ENCODE measurements at regions not wholly inside any gene's neighbourhood (a gene's known extent, or its start where the extent isn't known, plus 50 kb on each side); places are given as distances from the start of the nearest gene placed in this dataset.

DNA sequence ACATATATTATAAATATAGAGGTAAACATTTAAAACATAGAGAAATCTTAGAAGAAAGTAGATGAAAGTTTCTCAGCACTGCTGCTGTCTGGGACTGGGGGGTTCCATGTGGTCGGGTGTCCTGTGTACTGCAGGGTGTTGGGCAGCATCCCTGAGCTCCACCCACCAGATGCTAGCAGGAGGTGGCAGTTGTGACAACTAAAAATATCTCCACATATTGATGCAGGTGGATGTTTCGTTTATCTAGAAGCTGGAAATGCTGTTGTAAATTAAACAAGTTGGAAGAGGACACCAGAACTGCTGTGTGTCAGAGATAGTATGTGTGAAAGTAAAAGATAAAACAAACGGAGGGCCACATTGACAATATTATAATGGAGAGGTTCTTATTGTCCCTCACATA, 297.1 kb upstream of the USP9Y start:
- Histone ChIP-seq H3K27ac (ENCODE audit: low read depth, low read length) (no peak overlapping the region), H3K4me1 (ENCODE audit: control insufficient read depth in 3 of 3, insufficient read depth in 3 of 3, low read length in 3 of 3) (no peaks in the 10 kb centered on the region), H3K36me3 (ENCODE audit: control insufficient read depth in 3 of 3, insufficient read depth in 3 of 3, low read length in 3 of 3) (no peaks in the 10 kb centered on the region), H3K27me3 (ENCODE audit: control insufficient read depth in 3 of 3, insufficient read depth in 3 of 3, low read length in 3 of 3) (no peaks in the 10 kb centered on the region), H3K9me3 (ENCODE audit: control insufficient read depth in 3 of 3, low read length in 3 of 3) (no peaks in the 10 kb centered on the region), H3K9ac (ENCODE audit: low read depth in 1 of 3, low read length in 3 of 3) (no peak overlapping the region), H3K4me3 (ENCODE audit: low read length in 3 of 3) (no peak overlapping the region)

DNA sequence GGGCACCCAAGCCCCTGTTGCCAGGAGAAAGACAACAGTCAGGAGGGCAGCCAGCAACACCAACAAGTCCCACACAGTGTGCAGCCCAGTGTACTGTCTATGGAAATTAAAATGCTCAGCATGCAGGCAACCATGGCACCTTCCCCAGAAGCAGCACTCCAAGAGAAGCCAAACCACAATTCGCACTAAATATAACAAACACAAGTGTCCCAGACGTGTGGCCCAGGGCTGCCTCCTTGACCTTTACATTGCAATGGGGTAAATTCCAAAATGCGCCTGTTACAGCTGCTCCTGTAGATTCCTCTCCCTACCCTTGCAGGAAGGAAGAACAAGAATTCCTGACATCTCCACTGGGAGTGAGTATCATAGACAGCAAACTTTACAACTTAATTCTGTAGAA, 292.8 kb upstream of the USP9Y start:
- Histone ChIP-seq H3K4me1 (ENCODE audit: control insufficient read depth in 3 of 3, insufficient read depth in 3 of 3, low read length in 3 of 3) (no peaks in the 10 kb centered on the region), H3K9me3 (ENCODE audit: control insufficient read depth in 3 of 3, low read length in 3 of 3) (no peaks in the 10 kb centered on the region), H3K9ac (ENCODE audit: low read depth in 1 of 3, low read length in 3 of 3) (no peak overlapping the region), H3K4me3 (ENCODE audit: low read length in 3 of 3) (no peak overlapping the region), H3K36me3 (ENCODE audit: control insufficient read depth in 3 of 3, insufficient read depth in 3 of 3, low read length in 3 of 3) (no peaks in the 10 kb centered on the region), H3K27ac (ENCODE audit: low read depth, low read length) (no peak overlapping the region), H3K27me3 (ENCODE audit: control insufficient read depth in 3 of 3, insufficient read depth in 3 of 3, low read length in 3 of 3) (no peaks in the 10 kb centered on the region)

DNA sequence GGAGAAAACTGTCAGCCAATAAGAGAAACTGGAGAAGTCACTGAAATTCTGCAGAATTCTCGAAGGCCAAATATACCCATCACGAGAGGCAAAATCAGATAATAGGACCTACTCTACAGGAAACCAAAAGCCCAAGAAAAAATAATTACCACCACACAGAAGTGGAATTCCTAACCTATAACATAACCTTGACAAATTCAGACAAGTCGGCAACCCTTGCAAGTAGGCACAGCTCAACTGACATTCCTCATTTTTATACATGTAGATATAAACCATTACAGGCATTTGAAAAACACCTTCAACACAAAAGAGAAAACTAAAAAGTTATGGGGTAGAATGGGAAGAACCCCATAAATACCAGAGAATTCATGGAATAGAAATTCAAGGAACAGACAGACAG, 290.3 kb upstream of the USP9Y start:
- no peak overlapping the region for H3K4me3 ChIP-seq (ENCODE audit: low read length in 3 of 3)
- H3K36me3 ChIP-seq (ENCODE audit: control insufficient read depth in 3 of 3, insufficient read depth in 3 of 3, low read length in 3 of 3), result no peaks in the 10 kb centered on the region
- no peak overlapping the region for H3K9ac ChIP-seq (ENCODE audit: low read depth in 1 of 3, low read length in 3 of 3)
- no peaks in the 10 kb centered on the region for H3K9me3 ChIP-seq (ENCODE audit: control insufficient read depth in 3 of 3, low read length in 3 of 3)
- H3K4me1 ChIP-seq (ENCODE audit: control insufficient read depth in 3 of 3, insufficient read depth in 3 of 3, low read length in 3 of 3), result no peaks in the 10 kb centered on the region
- H3K27ac ChIP-seq (ENCODE audit: low read depth, low read length), result no peak overlapping the region
- H3K27me3 ChIP-seq (ENCODE audit: control insufficient read depth in 3 of 3, insufficient read depth in 3 of 3, low read length in 3 of 3), result no peaks in the 10 kb centered on the region

DNA sequence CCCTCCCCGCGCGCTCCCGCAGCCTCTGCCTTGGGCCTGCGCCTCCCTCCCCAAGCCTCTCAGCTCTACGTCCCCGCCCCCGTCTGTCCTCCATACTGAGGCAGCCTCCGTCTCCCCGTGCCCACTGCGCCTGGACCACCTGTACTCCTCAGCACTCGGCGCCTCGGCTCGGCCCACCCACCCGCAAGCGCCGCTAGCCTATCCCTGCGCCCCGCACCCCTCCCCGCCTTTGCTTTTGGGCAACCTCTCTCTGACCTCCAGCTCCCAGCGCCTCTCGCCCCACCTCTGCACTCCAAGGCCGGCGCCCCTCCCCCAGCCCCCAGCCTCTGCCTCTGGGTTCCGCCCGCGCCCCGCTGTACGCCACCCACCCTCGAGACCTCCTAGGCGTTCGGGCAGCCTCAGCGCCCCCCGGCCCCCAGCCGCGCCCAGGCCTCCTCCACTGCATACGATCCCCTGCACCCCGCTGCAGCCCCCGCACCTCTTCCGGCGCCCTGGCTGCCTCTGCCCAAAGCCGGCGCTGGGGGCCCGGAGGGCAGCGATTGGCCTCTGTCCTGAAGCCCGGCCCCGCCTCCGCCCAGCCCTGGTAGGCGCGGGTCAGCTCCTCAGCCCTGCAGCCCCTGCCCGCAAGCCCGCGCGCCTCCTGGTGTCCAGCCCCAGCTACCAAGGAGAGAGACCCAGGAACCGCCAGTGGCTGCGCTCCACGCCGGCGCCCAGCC, 279.8 kb upstream of the USP9Y start:
- Histone ChIP-seq H3K27me3 (ENCODE audit: control insufficient read depth in 3 of 3, insufficient read depth in 3 of 3, low read length in 3 of 3) (peaks cover 0 to 3% (median 0%) of the 10 kb centered on the region in 3 donors), H3K4me1 (ENCODE audit: control insufficient read depth in 3 of 3, insufficient read depth in 3 of 3, low read length in 3 of 3) (no peaks in the 10 kb centered on the region), H3K36me3 (ENCODE audit: control insufficient read depth in 3 of 3, insufficient read depth in 3 of 3, low read length in 3 of 3) (no peaks in the 10 kb centered on the region), H3K4me3 (ENCODE audit: low read length in 3 of 3) (no peak overlapping the region), H3K9ac (ENCODE audit: low read depth in 1 of 3, low read length in 3 of 3) (no peak overlapping the region), H3K9me3 (ENCODE audit: control insufficient read depth in 3 of 3, low read length in 3 of 3) (no peaks in the 10 kb centered on the region), H3K27ac (ENCODE audit: low read depth, low read length) (no peak overlapping the region)

DNA sequence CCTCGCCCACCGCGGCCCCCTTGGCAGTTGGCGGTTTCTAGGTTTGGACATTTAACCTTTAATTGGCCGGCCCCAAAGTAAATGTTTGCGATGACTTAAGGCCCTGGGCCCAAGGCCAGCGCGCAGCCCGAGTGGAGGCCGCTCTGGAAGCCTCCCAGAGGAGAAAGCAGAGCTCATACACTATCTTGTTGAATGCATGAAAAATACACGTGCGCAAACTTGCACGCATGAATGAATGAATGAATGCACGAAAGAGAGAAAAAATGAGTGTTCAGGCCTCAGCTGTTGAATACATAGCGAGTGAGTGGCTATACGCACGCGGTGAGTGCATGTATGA, 279.3 kb upstream of the USP9Y start:
- no peak overlapping the region for H3K4me3 ChIP-seq (ENCODE audit: low read length in 3 of 3)
- H3K27ac ChIP-seq (ENCODE audit: low read depth, low read length), result no peak overlapping the region
- H3K36me3 ChIP-seq (ENCODE audit: control insufficient read depth in 3 of 3, insufficient read depth in 3 of 3, low read length in 3 of 3), result no peaks in the 10 kb centered on the region
- peaks cover 0 to 3% (median 0%) of the 10 kb centered on the region in 3 donors for H3K27me3 ChIP-seq (ENCODE audit: control insufficient read depth in 3 of 3, insufficient read depth in 3 of 3, low read length in 3 of 3)
- no peaks in the 10 kb centered on the region for H3K4me1 ChIP-seq (ENCODE audit: control insufficient read depth in 3 of 3, insufficient read depth in 3 of 3, low read length in 3 of 3)
- H3K9me3 ChIP-seq (ENCODE audit: control insufficient read depth in 3 of 3, low read length in 3 of 3), result no peaks in the 10 kb centered on the region
- H3K9ac ChIP-seq (ENCODE audit: low read depth in 1 of 3, low read length in 3 of 3), result no peak overlapping the region

DNA sequence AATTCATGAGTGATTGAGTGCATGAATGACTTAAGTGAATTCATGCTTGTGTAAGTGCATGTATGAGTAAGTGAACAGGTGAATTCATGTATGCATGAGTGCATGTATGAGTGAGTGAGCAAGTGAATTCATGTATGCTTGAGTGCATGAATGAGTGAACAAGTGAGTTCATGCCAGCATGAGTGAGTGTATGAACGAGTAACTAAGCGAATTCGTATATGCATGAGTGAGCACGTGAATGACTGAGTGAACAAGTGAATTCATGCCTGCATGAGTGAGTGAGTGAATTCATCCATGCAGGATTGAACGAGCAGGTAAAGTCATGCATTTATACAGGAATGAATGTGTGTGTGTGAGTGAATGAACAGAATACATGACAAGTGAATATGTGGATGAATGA, 278.5 kb upstream of the USP9Y start:
- no peak overlapping the region for H3K27ac ChIP-seq (ENCODE audit: low read depth, low read length)
- H3K27me3 ChIP-seq (ENCODE audit: control insufficient read depth in 3 of 3, insufficient read depth in 3 of 3, low read length in 3 of 3), result peaks cover 0 to 3% (median 0%) of the 10 kb centered on the region in 3 donors
- H3K9me3 ChIP-seq (ENCODE audit: control insufficient read depth in 3 of 3, low read length in 3 of 3), result no peaks in the 10 kb centered on the region
- H3K4me3 ChIP-seq (ENCODE audit: low read length in 3 of 3), result no peak overlapping the region
- H3K36me3 ChIP-seq (ENCODE audit: control insufficient read depth in 3 of 3, insufficient read depth in 3 of 3, low read length in 3 of 3), result no peaks in the 10 kb centered on the region
- no peak overlapping the region for H3K9ac ChIP-seq (ENCODE audit: low read depth in 1 of 3, low read length in 3 of 3)
- H3K4me1 ChIP-seq (ENCODE audit: control insufficient read depth in 3 of 3, insufficient read depth in 3 of 3, low read length in 3 of 3), result no peaks in the 10 kb centered on the region

DNA sequence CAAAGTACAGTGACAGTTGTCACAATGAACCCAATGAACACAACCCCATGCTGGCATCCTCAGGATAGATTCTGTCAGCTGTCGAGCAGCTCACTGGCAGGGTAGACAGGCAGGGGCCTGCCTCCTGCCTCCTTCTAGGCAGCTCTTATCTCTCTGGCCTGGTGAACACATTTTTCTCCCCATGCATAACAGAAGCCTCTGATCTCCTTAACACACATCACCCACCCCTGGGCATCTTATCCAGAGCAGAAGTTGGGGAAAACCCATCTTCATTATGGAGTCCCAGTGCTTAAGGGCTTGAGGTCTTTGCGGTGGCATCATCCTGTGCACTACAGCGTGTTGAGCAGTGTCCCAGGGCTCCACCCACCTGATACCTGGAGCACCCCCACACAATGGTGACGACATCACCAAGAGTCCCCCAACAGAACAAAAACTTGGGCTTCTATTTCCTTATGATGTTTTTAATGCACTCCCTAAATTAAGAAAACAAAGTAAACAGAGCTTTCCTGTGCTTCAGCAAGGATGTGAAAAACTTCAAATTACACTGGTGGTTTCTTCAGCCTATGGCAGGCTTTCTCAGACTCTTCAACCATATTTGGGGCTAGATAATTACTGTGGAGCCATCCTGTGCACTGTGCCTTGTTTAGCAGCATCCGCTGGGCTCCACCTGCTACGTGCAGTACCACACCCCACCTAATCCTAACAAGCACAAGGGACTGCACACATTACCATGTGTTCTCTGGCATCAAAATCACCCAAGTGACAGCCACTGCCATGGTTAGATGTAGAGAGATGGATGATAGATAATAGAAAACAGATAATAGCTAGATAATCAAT, 277.4 kb upstream of the USP9Y start:
- no peak overlapping the region for H3K4me3 ChIP-seq (ENCODE audit: low read length in 3 of 3)
- no peaks in the 10 kb centered on the region for H3K9me3 ChIP-seq (ENCODE audit: control insufficient read depth in 3 of 3, low read length in 3 of 3)
- H3K9ac ChIP-seq (ENCODE audit: low read depth in 1 of 3, low read length in 3 of 3), result no peak overlapping the region
- no peaks in the 10 kb centered on the region for H3K4me1 ChIP-seq (ENCODE audit: control insufficient read depth in 3 of 3, insufficient read depth in 3 of 3, low read length in 3 of 3)
- peaks cover 0 to 3% (median 0%) of the 10 kb centered on the region in 3 donors for H3K27me3 ChIP-seq (ENCODE audit: control insufficient read depth in 3 of 3, insufficient read depth in 3 of 3, low read length in 3 of 3)
- no peaks in the 10 kb centered on the region for H3K36me3 ChIP-seq (ENCODE audit: control insufficient read depth in 3 of 3, insufficient read depth in 3 of 3, low read length in 3 of 3)
- H3K27ac ChIP-seq (ENCODE audit: low read depth, low read length), result no peak overlapping the region

DNA sequence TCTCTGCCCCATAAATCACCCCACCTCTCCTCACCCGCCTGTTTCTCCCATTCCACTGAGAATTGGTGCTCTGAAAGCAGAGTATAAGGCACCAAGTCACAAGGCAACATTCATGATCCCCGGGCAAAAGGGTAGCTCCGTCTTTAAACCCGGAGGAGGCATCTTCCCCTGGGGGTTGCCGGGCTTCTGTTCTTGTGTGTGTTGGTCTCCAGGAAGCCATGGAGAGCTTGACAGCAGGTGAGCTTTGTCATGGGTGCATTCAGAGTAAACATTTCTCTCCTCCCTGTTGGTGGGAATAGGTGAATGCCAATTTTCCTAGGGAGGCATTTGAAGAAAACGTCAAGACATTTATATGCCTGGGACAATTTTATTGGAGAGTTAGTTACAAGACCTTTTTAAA, 275.5 kb upstream of the USP9Y start:
- no peak overlapping the region for H3K9ac ChIP-seq (ENCODE audit: low read depth in 1 of 3, low read length in 3 of 3)
- H3K9me3 ChIP-seq (ENCODE audit: control insufficient read depth in 3 of 3, low read length in 3 of 3), result no peaks in the 10 kb centered on the region
- no peak overlapping the region for H3K27ac ChIP-seq (ENCODE audit: low read depth, low read length)
- H3K4me1 ChIP-seq (ENCODE audit: control insufficient read depth in 3 of 3, insufficient read depth in 3 of 3, low read length in 3 of 3), result no peaks in the 10 kb centered on the region
- H3K36me3 ChIP-seq (ENCODE audit: control insufficient read depth in 3 of 3, insufficient read depth in 3 of 3, low read length in 3 of 3), result no peaks in the 10 kb centered on the region
- no peak overlapping the region for H3K4me3 ChIP-seq (ENCODE audit: low read length in 3 of 3)
- peaks cover 0 to 3% (median 0%) of the 10 kb centered on the region in 3 donors for H3K27me3 ChIP-seq (ENCODE audit: control insufficient read depth in 3 of 3, insufficient read depth in 3 of 3, low read length in 3 of 3)

DNA sequence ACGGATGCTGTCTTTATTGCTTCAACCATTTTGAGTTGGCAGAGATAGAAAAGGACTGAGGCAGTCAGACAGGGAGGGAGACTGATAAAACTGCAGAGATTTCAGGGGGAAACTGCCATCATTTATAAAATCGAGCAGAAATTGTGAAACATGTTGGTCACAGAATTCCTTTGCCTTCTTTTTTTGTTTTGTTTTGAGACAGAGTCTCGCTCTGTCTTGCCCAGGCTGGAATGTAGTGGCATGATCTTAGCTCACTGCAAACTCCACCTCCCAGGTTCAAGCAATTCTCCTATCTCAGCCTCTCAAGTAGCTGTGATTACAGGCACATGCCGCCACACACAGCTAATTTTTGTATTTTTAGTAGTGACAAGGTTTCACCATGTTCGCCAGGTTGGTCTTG, 273.7 kb upstream of the USP9Y start:
- H3K27me3 ChIP-seq (ENCODE audit: control insufficient read depth in 3 of 3, insufficient read depth in 3 of 3, low read length in 3 of 3), result peaks cover 0 to 3% (median 0%) of the 10 kb centered on the region in 3 donors
- no peaks in the 10 kb centered on the region for H3K9me3 ChIP-seq (ENCODE audit: control insufficient read depth in 3 of 3, low read length in 3 of 3)

DNA sequence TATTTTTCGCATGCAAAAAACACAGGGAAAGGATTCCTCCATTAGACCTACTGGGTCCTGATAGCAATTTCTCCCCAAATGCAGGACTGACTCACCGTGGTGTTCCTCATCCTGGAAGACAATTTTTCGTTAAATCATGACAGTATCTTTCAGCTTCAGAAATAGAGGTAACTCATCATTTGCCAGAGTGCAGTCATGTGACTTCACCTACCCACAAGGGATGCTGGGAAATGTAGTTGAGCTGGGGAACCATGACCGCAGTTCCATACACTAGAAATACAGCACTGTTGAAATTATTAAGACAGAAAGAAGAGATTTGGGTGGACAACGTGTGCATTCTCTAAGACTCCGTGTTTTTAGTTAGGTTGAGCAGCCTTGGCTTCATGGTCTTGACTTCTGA, 269.5 kb upstream of the USP9Y start:
- Histone ChIP-seq H3K27ac (ENCODE audit: low read depth, low read length) (no peak overlapping the region), H3K9me3 (ENCODE audit: control insufficient read depth in 3 of 3, low read length in 3 of 3) (no peaks in the 10 kb centered on the region), H3K4me3 (ENCODE audit: low read length in 3 of 3) (no peak overlapping the region), H3K27me3 (ENCODE audit: control insufficient read depth in 3 of 3, insufficient read depth in 3 of 3, low read length in 3 of 3) (no peaks in the 10 kb centered on the region), H3K9ac (ENCODE audit: low read depth in 1 of 3, low read length in 3 of 3) (no peak overlapping the region), H3K36me3 (ENCODE audit: control insufficient read depth in 3 of 3, insufficient read depth in 3 of 3, low read length in 3 of 3) (no peaks in the 10 kb centered on the region), H3K4me1 (ENCODE audit: control insufficient read depth in 3 of 3, insufficient read depth in 3 of 3, low read length in 3 of 3) (no peaks in the 10 kb centered on the region)

More for the DNA sequence above, 273.7 kb upstream of the USP9Y start:
- H3K27ac ChIP-seq (ENCODE audit: low read depth, low read length), result no peak overlapping the region
- H3K9ac ChIP-seq (ENCODE audit: low read depth in 1 of 3, low read length in 3 of 3), result no peak overlapping the region
- no peaks in the 10 kb centered on the region for H3K4me1 ChIP-seq (ENCODE audit: control insufficient read depth in 3 of 3, insufficient read depth in 3 of 3, low read length in 3 of 3)
- H3K36me3 ChIP-seq (ENCODE audit: control insufficient read depth in 3 of 3, insufficient read depth in 3 of 3, low read length in 3 of 3), result no peaks in the 10 kb centered on the region
- H3K4me3 ChIP-seq (ENCODE audit: low read length in 3 of 3), result no peak overlapping the region
